ENCODE measurements at regions not wholly inside any gene's neighbourhood (a gene's known extent, or its start where the extent isn't known, plus 50 kb on each side); places are given as distances from the start of the nearest gene placed in this dataset.

DNA sequence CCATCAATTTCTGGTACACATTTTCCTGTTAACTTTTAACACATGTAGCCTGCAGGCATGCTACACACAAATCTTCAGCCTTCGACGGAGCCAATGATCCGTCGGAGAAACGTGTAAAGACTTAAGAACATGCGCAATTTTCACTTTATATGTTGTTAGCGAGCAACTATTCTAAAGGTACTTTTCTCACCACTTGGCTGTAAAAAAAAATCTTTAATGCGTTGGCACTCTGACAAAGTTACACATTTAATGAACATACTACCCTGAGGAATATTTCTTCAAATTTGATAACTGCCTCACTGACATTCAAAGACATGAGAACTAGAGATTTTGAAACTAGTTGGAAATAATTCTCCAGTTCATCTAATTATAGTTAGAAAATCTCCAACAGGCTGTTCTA is 507.5 kb upstream of the SALL1 start:
- no peak overlapping the region for H3K27ac ChIP-seq
- no peak overlapping the region for H3K4me3 ChIP-seq (ENCODE audit: low read depth in 1 of 2, low read length in 1 of 2)
- no peaks in the 10 kb centered on the region for H3K4me1 ChIP-seq (ENCODE audit: control insufficient read depth in 1 of 2, insufficient read depth in 1 of 2, low read depth in 1 of 2, low read length in 1 of 2)
- H3K9me3 ChIP-seq, result no peaks in the 10 kb centered on the region
- H3K27me3 ChIP-seq, result no peaks in the 10 kb centered on the region
- H3K36me3 ChIP-seq, result no peaks in the 10 kb centered on the region
- no peak for TF ChIP-seq CTCF (IDR thresholded peaks at IDR 0.05)

DNA sequence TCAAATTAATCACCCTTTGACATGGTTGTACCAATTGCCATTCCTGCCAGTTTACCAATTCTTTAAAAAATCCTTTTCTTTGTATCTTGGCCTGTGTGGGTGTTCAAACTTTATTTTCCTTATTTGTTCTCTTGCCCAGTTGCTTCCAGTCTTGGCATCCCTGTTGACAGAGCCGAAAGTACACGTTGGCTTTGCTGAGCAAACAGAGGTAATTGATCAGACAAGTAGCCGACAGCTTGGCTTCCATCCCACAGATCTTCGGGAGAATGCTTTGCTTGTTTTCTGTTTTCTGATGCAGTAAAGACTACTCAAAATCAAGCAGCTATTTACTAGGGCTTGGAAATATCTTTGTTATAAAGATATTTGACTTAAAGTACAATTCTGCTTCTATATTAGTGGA is 506.8 kb upstream of the SALL1 start:
- Histone ChIP-seq H3K4me3 (ENCODE audit: low read depth in 1 of 2, low read length in 1 of 2) (no peak overlapping the region), H3K36me3 (no peaks in the 10 kb centered on the region), H3K9me3 (no peaks in the 10 kb centered on the region), H3K27ac (no peak overlapping the region), H3K4me1 (ENCODE audit: control insufficient read depth in 1 of 2, insufficient read depth in 1 of 2, low read depth in 1 of 2, low read length in 1 of 2) (no peaks in the 10 kb centered on the region), H3K27me3 (no peaks in the 10 kb centered on the region)
- TF ChIP-seq CTCF (IDR thresholded peaks at IDR 0.05), result no peak

- no peak overlapping the region for H3K4me3 ChIP-seq (ENCODE audit: low read depth in 1 of 2, low read length in 1 of 2)
- no peak for TF ChIP-seq CTCF (IDR thresholded peaks at IDR 0.05)
- no peak overlapping the region for H3K27ac ChIP-seq
- H3K9me3 ChIP-seq, result no peaks in the 10 kb centered on the region
- H3K36me3 ChIP-seq, result no peaks in the 10 kb centered on the region
- no peaks in the 10 kb centered on the region for H3K4me1 ChIP-seq (ENCODE audit: control insufficient read depth in 1 of 2, insufficient read depth in 1 of 2, low read depth in 1 of 2, low read length in 1 of 2)
- H3K27me3 ChIP-seq, result no peaks in the 10 kb centered on the region
Measured at GRCh38 chr16:51655249-51655648, 504.2 kb upstream of the SALL1 start.

DNA sequence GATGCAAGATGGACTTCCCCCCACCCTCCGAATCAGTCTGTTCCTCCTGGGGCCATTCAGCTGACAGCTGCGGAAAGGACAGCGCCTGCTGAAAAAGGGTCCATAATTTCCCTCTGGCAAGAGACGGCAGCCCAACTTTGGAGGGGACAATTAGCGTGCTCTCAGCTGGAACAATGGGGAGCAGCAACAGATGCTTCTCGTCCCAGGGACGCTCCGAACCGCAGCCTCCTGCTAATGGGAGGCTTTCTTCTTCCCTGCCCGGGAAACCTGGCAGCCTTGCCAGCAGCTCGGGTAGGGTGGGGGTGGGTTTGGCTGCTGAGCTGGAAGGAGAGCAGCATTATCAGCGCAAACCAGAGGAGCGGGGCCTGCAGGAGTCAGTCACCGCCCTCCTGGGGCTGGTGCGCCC is 500.0 kb upstream of the SALL1 start:
- H3K9me3 ChIP-seq, result no peaks in the 10 kb centered on the region
- H3K27me3 ChIP-seq, result no peaks in the 10 kb centered on the region
- no peaks in the 10 kb centered on the region for H3K4me1 ChIP-seq (ENCODE audit: control insufficient read depth in 1 of 2, insufficient read depth in 1 of 2, low read depth in 1 of 2, low read length in 1 of 2)
- H3K27ac ChIP-seq, result no peak overlapping the region
- no peak for TF ChIP-seq CTCF (IDR thresholded peaks at IDR 0.05)
- no peak overlapping the region for H3K4me3 ChIP-seq (ENCODE audit: low read depth in 1 of 2, low read length in 1 of 2)
- H3K36me3 ChIP-seq, result no peaks in the 10 kb centered on the region

- Histone ChIP-seq H3K4me3 (ENCODE audit: low read depth in 1 of 2, low read length in 1 of 2) (no peak overlapping the region), H3K9me3 (no peaks in the 10 kb centered on the region), H3K36me3 (no peaks in the 10 kb centered on the region), H3K27ac (no peak overlapping the region), H3K27me3 (no peaks in the 10 kb centered on the region), H3K4me1 (ENCODE audit: control insufficient read depth in 1 of 2, insufficient read depth in 1 of 2, low read depth in 1 of 2, low read length in 1 of 2) (no peaks in the 10 kb centered on the region)
- TF ChIP-seq CTCF (IDR thresholded peaks at IDR 0.05), result no peak
Measured at GRCh38 chr16:51649631-51650030, 498.6 kb upstream of the SALL1 start.

GRCh38 chr16:51648526-51648925 is 497.5 kb upstream of the SALL1 start:
- no peaks in the 10 kb centered on the region for H3K9me3 ChIP-seq
- no peaks in the 10 kb centered on the region for H3K4me1 ChIP-seq (ENCODE audit: control insufficient read depth in 1 of 2, insufficient read depth in 1 of 2, low read depth in 1 of 2, low read length in 1 of 2)
- no peak overlapping the region for H3K27ac ChIP-seq
- H3K36me3 ChIP-seq, result no peaks in the 10 kb centered on the region
- H3K4me3 ChIP-seq (ENCODE audit: low read depth in 1 of 2, low read length in 1 of 2), result no peak overlapping the region
- TF ChIP-seq CTCF (IDR thresholded peaks at IDR 0.05), result no peak
- no peaks in the 10 kb centered on the region for H3K27me3 ChIP-seq
